Osteocyte (in vitro differentiated cells): ENCODE measurements at regions not wholly inside any gene's neighbourhood (a gene's known extent, or its start where the extent isn't known, plus 50 kb on each side); places are given as distances from the start of the nearest gene placed in this dataset.

Experiments used
- DNase-seq: peaks from one replicate; pipeline ENCODE4 v3.0.0; 2021; ENCODE audit warnings: mixed read lengths; ENCODE audit not compliant: unreplicated experiment; ENCODE audit errors: extremely low spot score
- H3K27ac Mint-ChIP-seq: one replicate; pipeline ENCODE4 v1.8.0; 2021; ENCODE audit warnings: mild to moderate bottlenecking, mixed read lengths; ENCODE audit not compliant: unreplicated experiment
- H3K27me3 Mint-ChIP-seq: one replicate; pipeline ENCODE4 v1.8.0; 2021; ENCODE audit warnings: mixed read lengths; ENCODE audit not compliant: unreplicated experiment
- H3K36me3 Mint-ChIP-seq: one replicate; pipeline ENCODE4 v1.8.0; 2021; ENCODE audit warnings: mixed read lengths; ENCODE audit not compliant: unreplicated experiment
- H3K4me1 Mint-ChIP-seq: one replicate; pipeline ENCODE4 v1.8.0; 2021; ENCODE audit warnings: mixed read lengths; ENCODE audit not compliant: unreplicated experiment
- H3K4me3 Mint-ChIP-seq: one replicate; pipeline ENCODE4 v1.8.0; 2021; ENCODE audit warnings: mild to moderate bottlenecking, moderate library complexity, mixed read lengths; ENCODE audit not compliant: unreplicated experiment
- H3K9me3 Mint-ChIP-seq: one replicate; pipeline ENCODE4 v1.8.0; 2021; ENCODE audit warnings: mixed read lengths; ENCODE audit not compliant: unreplicated experiment
- TF ChIP-seq, protein P1 (sequence below): fragments of 200-600 bp; sonication (generic); IDR thresholded peaks from 2 replicates; pipeline ENCODE4 v1.5.0; 2021; ENCODE audit warnings: antibody characterized with exemption, mild to moderate bottlenecking, moderate library complexity

DNA sequence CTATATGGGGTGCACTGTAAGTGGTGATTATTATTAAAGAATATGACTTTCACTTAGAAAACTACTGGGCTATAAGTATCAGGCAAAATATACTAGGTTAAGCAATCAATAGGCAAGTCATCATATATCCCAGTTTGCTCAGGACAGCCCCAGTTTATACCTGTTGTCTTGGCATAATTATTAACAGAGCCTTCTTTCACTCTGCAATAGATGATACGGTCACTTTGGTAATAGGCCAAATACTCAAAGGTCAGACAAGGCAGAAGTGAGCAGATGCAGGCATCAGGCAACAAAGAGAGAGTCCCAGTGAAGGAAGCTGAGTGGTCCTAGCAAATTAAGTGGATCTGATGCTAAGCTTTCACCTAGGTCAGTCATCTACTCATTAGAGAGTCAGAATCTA lies 599.9 kb downstream of the LMO4 start:
- Mint-ChIP-seq H3K27ac (no peak overlapping the region), H3K27me3 (no peaks in the 10 kb centered on the region), H3K4me3 (no peak overlapping the region), H3K4me1 (peaks cover 2% of the 10 kb centered on the region), H3K9me3 (peaks cover 10% of the 10 kb centered on the region), H3K36me3 (peaks cover 3% of the 10 kb centered on the region)
- no peak for DNase-seq
- TF ChIP-seq, protein P1, sequence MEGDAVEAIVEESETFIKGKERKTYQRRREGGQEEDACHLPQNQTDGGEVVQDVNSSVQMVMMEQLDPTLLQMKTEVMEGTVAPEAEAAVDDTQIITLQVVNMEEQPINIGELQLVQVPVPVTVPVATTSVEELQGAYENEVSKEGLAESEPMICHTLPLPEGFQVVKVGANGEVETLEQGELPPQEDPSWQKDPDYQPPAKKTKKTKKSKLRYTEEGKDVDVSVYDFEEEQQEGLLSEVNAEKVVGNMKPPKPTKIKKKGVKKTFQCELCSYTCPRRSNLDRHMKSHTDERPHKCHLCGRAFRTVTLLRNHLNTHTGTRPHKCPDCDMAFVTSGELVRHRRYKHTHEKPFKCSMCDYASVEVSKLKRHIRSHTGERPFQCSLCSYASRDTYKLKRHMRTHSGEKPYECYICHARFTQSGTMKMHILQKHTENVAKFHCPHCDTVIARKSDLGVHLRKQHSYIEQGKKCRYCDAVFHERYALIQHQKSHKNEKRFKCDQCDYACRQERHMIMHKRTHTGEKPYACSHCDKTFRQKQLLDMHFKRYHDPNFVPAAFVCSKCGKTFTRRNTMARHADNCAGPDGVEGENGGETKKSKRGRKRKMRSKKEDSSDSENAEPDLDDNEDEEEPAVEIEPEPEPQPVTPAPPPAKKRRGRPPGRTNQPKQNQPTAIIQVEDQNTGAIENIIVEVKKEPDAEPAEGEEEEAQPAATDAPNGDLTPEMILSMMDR, result no peak

DNA sequence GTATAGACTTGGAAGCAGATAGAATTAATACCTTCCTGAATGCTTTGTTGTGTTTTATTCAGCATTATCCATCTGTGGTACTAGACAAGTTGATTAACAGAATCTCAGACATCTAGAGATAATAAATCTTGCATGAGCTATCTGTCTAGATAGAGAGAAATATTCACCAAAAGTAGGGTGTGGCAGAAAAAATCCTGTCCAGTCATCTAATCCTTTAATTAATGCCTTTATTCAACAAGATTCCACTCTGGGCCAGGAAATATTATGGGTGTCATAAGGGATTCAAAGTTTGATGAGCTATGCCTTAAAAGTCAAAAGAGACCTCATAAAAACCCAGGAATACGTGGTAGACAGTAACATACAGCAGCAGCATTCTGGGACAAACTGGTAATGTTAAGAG lies 601.2 kb downstream of the LMO4 start:
- Mint-ChIP-seq H3K4me3 (no peak overlapping the region), H3K36me3 (peaks cover 3% of the 10 kb centered on the region), H3K27me3 (no peaks in the 10 kb centered on the region), H3K4me1 (peaks cover 2% of the 10 kb centered on the region), H3K27ac (no peak overlapping the region), H3K9me3 (peaks cover 10% of the 10 kb centered on the region)
- DNase-seq, result no peak
- TF ChIP-seq, protein P1, result no peak

DNA sequence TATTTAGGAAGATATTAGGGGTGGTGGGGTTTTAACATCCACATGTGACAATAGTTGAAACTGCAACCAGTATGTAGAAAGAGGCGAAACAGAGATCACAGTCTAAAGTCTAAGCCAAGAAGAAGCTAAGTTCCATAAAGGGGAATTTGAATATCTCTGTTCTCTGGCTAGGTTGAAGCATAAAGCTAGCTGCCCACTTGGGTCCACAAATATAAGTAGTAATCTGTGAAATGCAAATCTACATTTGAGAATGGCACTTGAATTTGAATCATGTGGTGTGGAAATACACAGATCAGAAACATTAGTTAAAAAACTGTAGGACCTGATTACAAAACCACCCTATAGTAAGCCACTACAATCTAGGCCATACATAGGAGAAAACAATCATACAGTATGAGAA lies 602.1 kb downstream of the LMO4 start:
- TF ChIP-seq, protein P1, result no peak
- no peak overlapping the region for H3K4me3 Mint-ChIP-seq
- H3K27ac Mint-ChIP-seq, result no peak overlapping the region
- H3K9me3 Mint-ChIP-seq, result peaks cover 10% of the 10 kb centered on the region
- peaks cover 2% of the 10 kb centered on the region for H3K4me1 Mint-ChIP-seq
- DNase-seq, result no peak
- peaks cover 3% of the 10 kb centered on the region for H3K36me3 Mint-ChIP-seq
- no peaks in the 10 kb centered on the region for H3K27me3 Mint-ChIP-seq

DNA sequence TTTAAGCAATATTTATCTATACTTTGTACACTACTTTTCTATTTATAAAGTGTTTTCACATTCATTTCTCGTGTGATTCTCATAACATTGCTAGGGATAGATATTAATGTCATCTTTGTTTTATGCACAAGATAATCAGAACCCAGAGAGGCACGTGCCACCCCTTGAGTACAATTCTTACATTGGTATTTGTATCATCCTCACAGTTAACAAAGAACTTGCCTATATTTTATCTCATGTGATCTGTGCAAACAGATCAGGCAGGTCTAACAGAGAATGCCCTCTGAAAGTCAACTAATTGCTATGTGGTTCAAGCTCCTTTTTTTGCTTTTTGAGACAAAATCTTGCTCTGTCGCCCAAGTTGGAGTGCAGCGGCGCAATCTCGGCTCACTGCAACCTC lies 604.5 kb downstream of the LMO4 start:
- peaks cover 3% of the 10 kb centered on the region for H3K27me3 Mint-ChIP-seq
- no peak overlapping the region for H3K27ac Mint-ChIP-seq
- H3K36me3 Mint-ChIP-seq, result peaks cover 3% of the 10 kb centered on the region
- H3K9me3 Mint-ChIP-seq, result peaks cover 10% of the 10 kb centered on the region
- TF ChIP-seq, protein P1, result no peak
- no peak overlapping the region for H3K4me3 Mint-ChIP-seq
- H3K4me1 Mint-ChIP-seq, result peaks cover 2% of the 10 kb centered on the region
- no peak for DNase-seq

DNA sequence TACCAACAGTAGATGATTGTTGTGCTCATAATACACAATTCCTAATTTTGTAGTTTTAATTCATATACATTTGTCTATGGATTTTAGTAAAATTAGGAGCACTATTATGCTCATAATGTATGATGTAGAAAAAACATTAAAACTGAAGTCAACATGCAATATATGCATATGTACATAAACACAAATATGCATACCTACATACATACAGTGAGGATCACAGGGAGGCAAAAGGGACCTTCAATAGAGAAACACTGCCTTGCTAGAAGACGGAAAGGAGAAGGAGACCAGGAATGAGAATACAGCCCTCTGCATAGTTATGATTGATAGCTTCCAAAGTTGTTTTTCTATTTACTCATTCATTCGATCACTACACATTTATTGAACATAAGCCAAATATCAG lies 606.5 kb downstream of the LMO4 start:
- H3K9me3 Mint-ChIP-seq, result peaks cover 10% of the 10 kb centered on the region
- no peak for DNase-seq

More for the DNA sequence above, 606.5 kb downstream of the LMO4 start:
- Mint-ChIP-seq H3K27ac (no peak overlapping the region), H3K36me3 (peaks cover 3% of the 10 kb centered on the region), H3K4me3 (no peak overlapping the region), H3K27me3 (peaks cover 3% of the 10 kb centered on the region), H3K4me1 (no peaks in the 10 kb centered on the region)
- TF ChIP-seq, protein P1, result no peak
